Midbrain (tissue), 1 donor: ENCODE measurements at regions not wholly inside any gene's neighbourhood (a gene's known extent, or its start where the extent isn't known, plus 50 kb on each side); places are given as distances from the start of the nearest gene placed in this dataset.
"Not testable (repeated sequence)": the region's sequence is repeated elsewhere in the genome, so short reads cannot be mapped to it uniquely, and the experiment has no call there.

Experiments used
- DNase-seq: peaks from one replicate; lab custom pipeline; 2025; lab: John Stamatoyannopoulos, UW

DNA sequence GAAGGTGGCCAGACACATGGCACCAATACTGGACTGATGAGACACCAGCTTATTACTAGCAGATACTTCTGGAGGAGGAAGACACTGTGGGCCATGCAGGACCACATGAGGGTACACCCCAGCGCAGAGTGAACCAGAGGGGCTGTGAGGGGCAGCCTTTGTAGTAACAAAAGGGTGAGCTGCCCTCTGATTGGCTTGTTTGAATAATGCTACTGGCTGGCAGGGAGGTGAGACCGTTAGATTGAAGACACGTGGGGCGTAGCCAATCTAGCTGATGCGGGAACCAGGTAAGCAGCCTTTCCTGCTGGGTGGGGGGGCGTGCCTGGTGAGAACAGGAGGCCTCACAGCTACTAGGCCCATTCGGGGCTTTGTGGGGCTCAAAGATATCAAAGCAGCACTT lies 102.8 kb upstream of the SEC14L1 start:
- DNase-seq: no peak

DNA sequence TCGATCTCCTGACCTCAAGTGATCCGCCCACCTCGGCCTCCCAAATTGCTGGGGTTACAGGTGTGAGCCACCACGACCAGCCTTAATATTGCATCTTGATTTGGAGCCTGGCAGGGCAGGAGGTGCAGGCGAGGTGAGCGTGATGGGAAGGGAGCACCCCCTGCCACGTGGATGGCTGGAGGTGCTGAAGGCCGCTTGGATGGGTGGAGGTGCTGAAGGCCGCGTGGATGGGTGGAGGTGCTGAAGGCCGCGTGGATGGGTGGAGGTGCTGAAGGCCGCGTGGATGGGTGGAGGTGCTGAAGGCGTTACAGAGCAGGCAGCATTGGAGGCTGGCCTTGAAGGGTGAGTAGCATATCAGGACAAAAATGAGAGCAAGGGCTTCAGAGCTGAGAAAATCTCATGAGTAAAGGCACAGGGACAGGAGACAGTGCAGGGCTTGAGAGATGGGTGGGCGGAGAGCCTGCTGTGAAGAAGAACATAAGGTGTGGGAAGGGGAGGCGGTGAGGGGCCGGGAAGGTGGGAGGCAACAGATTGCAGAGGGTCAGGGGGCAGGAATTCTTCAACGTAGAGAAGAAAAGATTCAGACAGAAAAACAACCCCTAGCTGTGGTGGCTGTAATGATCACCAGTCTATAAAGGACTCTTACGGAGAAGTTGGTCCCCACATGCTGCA lies 101.7 kb upstream of the SEC14L1 start:
- no peak for DNase-seq

DNA sequence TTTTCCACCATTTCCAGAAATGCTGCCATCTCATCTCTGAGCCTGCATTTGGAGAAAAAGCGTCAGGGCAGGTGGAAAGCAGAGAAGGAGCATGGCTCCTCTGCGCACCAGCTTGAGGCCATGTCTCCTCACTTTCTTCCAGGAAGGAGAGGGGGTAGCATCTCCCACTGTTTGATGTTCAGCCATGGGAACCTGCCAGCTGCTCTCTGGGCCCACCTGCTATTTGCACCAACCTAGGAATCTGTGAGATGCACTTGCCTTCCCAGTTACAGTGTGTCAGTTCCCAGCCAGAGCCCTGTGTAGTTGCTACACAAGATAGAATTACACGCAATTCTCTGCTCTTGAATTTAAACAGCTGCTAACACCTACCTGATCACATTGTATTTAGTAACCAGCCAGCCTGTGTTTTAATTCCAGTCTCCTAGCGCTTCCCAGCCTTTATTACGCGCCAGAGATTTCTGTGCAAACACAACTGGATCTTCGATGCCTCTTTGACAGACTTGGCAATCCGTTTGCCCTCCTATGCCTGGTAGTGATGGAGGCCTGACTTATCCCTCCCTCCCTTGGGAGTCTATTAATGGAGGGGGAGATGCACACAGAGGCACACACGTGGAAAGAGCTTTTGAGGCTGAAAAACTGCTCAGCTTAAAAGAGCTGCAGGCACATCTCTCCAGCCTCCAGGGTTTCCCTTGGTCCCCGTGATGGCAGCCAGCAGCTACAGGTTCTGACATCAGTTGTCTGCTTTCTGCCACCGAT lies 98.1 kb upstream of the SEC14L1 start:
- DNase-seq: no peak

DNA sequence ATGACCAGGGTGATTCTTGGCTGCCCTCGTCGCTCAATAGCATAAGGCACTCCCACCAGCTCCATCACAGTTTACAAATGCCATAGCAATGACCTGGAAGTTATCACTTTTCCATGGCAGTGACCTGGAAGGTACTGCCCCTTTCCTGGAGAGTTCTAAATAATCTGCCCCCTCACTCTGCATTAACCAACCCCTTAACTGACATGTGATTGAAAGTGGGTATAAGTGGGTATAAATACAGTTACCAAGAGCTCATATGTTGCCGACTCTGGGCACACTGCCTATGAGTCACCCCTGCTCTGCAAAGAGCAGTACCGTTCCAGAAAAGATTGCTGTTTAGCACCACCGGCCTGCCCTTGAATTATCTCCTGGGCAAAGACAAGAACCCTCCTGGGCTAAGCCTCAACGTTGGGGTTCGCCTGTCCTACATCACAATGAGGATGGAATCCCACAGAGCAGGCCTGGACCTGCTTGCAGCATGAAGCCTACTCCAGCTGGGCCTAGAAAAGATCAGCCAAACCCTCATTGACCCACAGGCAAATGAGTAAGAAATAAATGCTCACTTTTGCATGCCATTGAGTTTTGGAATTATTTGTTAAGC lies 95.2 kb upstream of the SEC14L1 start:
- no peak for DNase-seq

DNA sequence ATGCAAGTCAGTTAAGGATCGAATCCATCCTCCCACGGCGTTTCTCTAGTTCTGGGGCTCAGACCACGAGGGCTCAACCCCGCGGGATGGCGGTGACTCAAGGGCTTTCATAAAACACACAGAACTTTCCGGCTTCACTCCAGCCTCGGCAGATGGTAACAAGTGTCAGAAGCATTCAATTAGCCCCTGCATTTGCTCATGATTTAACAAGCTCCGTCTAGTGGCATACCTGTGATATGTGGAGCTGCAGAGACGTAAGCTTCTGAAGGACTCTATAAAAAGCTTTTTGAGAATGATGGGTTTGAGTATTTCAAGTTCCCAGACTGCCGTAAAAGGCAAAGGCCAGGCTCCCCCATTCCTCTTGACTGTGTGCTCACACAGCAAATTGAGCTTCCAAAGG lies 91.3 kb upstream of the SEC14L1 start:
- no peak for DNase-seq

DNA sequence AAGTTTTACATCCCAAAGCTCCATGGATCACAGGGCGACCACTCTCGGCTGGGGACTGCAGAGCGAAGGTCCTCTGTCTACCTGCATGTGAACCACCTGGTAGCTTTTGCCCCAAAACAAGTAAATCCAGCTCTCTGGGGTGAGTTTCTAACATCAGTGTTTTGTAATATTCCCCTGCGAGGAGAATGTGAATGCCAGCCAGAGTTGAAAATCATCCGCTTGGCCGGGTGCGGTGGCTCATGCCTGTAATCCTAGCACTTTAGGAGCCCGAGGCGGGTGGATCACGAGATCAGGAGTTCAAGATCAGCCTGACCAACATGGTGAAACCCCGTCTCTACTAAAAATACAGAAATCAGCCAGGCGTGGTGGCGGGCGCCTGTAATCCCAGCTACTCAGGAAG lies 89.9 kb upstream of the SEC14L1 start:
- not testable (repeated sequence) for DNase-seq

DNA sequence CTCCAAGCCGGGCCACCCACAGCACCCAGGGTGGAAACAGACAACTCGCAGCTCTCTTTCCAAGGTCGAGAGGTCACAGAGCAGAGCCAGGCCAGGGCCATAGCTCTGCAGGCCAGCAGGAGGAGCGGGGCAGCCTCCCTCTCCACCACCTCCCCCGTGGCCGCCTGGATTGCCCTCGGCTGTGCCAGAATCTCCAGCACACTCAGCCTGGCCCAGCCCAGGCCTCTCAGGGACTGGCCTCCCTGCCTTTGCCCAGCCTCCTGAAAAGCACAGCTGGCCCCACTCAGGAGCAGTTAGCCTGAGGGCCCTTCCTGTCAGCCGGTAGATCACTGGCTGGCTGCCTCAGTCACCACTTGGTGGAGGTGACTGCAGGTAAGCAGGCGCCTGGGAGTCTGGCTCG lies 85.8 kb upstream of the SEC14L1 start:
- no peak for DNase-seq

DNA sequence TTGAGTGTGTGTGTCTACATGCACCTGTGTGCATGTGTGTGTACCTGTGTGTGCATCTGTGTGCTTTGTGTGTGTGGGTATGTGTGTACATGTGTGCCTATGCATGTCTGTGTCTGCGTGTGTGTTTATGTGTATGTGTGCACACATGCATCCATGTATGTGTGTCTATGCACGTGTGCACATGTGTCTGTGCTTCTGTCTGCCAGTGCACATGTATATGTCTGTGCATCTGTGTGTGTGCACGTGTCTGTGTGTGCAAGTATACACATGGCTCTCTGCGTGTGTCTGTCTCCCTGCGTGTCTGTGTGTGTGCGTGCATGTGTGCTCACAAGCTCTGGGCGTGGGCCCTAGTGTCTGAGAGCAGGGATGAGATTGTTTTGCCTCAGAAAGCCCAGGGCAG lies 85.3 kb upstream of the SEC14L1 start:
- DNase-seq: no peak

DNA sequence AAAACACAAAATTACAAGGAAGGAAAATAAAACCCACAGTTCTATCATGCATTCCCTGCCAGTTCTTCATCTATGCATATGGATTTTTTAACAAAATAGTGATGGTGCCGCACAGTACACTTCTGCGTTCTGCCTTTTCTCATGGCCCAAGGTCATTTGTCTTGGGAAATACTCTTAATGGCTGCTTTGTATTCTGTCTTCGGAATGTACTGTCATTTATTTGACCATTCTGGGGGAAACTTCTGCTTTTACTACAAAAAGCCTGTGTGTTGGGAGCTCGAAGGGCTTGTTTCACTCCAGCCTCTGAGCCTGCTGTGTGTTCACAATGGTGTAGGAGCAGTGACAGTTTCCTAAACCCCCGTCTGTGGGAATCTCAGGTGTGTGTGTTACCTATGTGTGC lies 82.8 kb upstream of the SEC14L1 start:
- no peak for DNase-seq

DNA sequence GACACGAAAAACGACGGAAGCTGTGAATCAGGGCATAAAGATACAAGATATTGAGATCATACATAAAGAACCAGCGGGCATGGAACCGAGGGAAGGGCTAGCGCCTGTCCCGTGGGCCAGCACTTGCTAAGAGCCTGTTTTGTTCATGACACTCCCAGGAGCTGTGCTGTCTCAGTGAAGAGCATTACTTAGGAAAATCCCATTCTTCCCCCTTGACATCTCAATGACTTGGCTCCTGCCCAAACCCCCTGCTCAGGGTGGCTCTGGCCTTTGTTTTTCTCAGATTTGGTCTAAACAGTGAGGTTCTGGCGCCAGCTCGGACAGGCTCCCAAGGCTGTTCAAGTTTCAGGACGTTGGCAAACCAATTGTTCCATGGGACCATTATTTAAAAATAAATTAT lies 79.1 kb upstream of the SEC14L1 start:
- no peak for DNase-seq

DNA sequence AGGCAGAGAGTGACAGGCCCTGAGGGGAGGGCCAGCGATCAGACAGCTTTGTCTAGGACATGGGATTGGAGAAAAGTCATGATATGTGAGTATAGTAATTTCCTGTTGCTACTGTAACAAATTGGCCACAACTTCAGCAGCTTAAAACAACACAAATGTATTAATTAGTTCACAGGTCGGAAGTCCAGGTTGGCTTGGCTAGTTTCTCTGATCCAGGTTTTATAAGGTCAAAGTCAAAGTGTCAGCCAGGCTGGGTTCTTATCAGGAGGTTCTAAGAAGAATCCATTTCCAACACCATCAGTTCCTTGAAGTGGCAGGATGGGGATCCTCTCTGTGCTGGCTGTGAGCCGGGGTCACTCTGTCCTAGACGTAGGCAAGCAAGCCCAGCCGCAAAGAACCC lies 76.2 kb upstream of the SEC14L1 start:
- DNase-seq: no peak

DNA sequence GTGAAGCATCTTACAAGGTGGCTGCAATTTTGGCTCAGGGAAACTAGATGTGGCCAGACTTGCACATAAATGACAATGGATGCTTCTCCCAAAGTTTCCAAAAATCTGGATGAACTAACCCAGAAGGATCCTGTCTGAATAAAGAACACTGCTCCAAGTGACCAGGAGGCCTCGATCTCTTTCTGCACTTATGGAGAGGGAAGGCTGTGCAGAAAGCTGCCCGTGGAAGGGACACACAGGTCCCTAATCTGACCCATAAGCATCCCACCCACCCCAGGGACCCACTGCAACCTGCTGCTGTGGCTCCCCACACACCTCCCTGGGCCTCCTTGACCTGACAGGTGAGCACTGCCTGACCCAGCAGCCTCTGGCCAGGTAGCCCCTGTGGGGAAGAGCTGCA lies 74.6 kb upstream of the SEC14L1 start:
- no peak for DNase-seq

DNA sequence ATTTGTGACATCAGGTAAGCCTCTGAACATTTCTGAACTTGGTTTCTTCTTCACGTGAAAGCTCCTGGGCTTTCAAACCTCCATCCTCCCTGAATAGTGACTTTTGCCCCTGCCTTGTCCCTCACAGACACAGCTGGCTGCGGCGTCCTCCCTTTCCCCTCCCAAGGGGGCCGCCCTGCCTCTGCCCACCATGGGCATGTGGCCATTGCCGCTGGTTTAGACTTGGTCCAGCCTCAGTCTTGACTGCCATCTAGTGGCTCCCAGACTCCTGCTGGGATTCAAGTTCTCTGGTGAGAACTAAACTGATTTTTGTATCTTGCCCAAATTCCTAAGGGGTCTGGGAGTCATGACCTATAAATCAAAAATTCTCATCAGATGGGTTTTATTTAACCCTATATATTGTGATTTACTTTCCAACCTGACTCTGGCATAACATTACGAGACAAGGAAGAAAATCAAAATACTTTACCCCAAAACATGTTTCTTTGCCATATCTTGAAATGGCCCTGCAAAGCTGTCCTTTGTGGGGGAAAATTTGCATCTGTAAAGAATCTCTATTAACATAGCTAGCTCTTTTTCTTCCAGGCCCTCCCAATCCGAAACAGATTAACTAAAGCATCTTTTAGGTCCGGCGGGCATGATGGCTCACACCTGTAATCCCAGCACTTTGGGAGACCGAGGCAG lies 73.9 kb upstream of the SEC14L1 start:
- peak; percentile 26 for DNase-seq

DNA sequence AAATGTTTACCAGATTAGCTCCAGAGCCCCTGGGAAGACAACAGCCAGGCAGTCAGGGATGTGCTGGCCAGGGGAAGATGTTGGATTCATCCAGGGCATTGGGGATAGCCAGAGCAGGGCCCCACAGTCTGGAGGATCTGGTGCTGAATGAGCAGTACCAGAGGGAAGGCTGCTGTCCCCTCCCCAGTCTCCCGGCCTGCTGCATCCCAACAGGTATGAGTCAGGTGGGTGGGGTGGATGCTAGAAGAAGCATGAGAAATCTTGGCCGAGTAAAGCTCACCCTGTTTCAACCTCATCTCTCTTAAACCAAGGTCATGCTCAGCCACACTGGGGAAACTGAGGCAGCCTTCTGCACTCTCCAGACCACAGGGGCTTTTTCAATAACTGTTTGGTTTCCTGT lies 71.9 kb upstream of the SEC14L1 start:
- no peak for DNase-seq

DNA sequence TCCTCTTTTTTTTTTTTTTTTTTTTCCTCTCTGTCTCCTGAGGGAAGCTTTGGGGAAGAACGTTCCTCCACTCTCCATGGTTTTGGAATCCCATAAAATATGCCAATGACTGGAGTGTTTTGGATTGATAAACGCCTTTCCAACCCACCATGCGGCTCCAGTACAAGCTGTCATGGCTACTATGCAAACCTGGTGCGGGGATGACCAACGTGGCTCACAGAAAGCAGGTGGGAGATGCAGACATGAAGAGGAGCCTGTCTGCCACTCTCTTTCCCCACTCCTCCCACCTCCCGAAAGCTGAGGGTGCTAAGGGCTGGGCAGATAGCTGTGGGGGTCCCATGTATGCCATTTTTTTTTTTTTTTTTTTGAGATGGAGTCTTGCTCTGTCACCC lies 69.9 kb upstream of the SEC14L1 start:
- no peak for DNase-seq

DNA sequence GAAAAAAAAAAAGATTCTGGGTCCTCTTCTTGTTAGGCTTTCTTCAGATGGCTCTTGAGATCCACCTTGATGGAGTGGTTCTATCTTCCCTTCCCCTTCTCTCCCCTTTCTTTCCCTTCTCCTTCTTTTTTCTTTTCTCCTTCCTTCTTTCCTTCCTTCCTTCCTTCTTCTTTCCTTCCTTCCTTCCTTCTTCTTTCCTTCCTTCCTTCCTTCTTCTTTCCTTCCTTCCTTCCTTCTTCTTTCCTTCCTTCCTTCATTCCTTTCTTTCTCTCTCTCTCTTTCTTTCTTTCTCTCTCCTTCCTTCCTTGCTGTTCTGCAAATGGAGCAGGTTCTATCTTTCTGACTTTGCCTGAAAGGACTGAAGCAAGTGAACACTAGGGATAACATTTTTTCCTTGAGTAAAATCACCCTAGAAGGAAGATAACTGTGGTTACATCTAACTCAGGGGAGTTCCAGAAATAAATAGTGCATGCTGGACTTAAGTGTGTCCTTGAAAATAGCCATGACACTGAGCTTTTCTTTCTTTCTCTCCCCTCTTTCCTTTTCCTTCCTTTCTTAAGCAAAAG lies 68.8 kb upstream of the SEC14L1 start:
- no peak for DNase-seq

DNA sequence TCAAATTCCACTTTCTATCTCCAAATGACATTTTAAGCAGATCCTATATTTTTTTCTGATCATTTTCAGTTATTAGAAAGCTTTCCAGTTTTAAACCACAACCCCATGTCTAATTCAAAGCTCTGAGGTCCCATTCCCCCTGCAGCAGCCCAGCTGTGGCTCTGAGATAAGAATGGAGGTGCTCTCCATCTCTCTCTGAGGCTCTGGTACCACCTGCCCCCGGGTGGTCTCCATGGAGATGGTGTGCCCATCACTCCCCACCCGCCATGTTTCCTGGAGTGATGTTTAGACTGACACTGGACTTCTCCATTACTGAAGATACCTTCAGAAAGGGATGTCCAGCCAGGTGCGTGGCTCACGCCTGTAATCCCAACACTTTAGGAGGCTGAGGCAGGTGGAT lies 68.1 kb upstream of the SEC14L1 start:
- no peak for DNase-seq

DNA sequence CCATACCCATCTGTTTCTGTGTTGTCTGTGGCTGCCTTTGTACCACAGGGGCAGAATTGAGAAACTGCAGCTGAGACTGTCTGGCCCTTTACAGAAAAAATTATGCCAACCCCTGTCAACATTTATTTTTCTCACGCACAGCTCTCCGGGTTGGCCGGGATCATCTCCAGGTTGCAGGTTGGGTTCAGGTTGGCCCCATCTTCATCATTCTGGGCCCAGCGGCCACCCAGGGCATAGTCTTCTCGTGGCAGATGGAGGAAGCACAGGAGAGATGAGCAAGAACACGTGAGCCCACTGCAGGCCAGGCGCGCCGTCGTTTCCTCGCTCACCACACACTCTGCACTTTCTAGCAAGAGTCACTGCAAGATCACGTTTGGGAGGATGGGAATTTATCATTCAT lies 66.1 kb upstream of the SEC14L1 start:
- no peak for DNase-seq

DNA sequence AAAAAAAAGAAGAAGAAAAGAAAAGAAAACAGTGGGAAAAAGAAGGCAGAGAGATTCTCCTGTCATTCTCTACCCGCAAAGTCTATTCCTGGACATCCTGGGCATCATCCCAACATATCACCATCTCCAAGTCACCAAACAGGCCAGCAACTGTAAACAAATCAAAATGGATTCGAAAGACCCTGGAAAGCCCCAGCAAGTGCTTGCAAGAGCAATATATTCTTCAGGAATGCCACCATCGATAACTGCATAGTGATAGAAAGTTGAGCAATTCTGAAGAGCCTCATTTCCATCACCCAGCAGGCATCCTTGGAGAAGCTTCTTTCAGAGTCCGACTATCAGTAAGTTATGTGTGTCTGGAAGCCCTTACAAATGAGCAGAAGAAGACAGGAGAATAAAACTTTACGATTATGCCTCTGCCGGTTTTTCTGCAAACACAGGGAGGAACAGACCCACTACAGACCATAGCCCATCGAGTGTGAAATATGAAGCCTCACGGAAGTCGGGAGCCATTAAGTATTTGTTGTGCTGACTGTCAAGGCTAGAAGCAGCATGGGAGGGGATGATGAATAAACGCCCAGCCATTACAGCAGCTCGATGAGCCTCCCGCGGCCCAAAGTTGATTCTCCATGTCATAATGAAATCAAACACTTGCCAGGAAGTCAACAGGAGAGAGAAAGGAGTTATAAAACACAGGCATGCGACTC lies 64.5 kb upstream of the SEC14L1 start:
- no peak for DNase-seq

DNA sequence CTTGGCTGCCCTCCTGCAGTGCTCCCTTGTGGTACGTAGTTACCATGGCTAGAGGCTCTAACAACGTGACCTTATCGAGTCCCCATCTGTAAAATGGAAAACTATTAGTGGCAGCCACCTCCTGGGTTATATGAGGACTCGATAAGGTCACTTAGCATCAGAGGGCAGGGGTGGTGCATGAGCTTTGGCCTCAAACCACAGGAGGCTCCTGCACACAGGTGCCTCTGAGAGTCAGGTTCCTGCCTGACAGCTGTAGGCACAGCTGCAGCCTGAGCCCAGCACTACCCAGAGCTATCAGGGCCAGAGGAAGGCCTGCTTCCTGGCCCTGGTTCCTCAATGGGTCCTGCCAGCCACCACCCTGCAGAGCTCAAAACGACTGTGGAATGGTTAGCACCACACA lies 57.2 kb upstream of the SEC14L1 start:
- DNase-seq: no peak

DNA sequence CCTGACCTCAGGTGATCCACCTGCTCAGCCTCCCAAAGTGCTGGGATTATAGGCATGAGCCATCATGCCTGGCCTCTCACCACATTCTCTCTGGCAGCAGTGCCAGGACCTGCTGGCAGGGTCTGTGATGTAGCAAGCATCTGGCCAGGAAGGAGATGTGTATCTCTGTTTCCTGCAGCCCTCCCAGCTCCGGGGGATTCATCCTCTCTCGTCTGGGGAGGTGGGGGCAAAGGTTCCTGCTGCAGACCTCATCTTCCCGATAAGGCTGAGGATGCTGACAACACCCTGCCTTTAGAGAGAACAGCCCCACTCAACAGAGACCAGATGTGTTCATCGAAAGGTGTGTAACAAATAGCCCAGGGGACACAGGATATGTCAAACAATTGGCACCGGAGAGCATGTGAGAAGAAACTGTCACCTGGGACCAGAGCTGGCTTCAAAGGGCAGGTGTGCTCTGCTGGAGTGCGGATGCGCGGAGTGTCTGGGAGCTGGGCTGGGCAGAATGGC lies 54.8 kb upstream of the SEC14L1 start:
- DNase-seq: no peak
